Karpas-422 (cell line): ENCODE measurements at regions not wholly inside any gene's neighbourhood (a gene's known extent, or its start where the extent isn't known, plus 50 kb on each side); places are given as distances from the start of the nearest gene placed in this dataset.

ENCODE experiments used
- DNase-seq: peaks from one replicate; pipeline ENCODE4 v3.0.0-alpha.2; 2015
- H2AFZ ChIP-seq: fragments of 200-600 bp; sonication (generic); 2 replicates; pipeline ENCODE4 v1.6.1; 2014; ENCODE audit warnings: antibody characterized with exemption, low read length, mixed read lengths
- H3K27ac ChIP-seq: fragments of 200-600 bp; sonication (generic); 2 replicates; pipeline ENCODE4 v1.5.1; 2014; ENCODE audit warnings: mild to moderate bottlenecking, low read length, moderate library complexity
- H3K27me3 ChIP-seq: fragments of 200-600 bp; sonication (generic); 2 replicates; pipeline ENCODE4 v1.6.1; 2014; ENCODE audit warnings: low read length, mixed read lengths
- H3K36me3 ChIP-seq: fragments of 200-600 bp; sonication (generic); 2 replicates; pipeline ENCODE4 v1.6.1; 2014; ENCODE audit warnings: low read length, mixed read lengths; ENCODE audit not compliant: insufficient read depth
- H3K4me1 ChIP-seq: fragments of 200-600 bp; sonication (generic); 2 replicates; pipeline ENCODE4 v1.6.1; 2014; ENCODE audit warnings: mild to moderate bottlenecking, low read length, mixed read lengths
- H3K4me2 ChIP-seq: fragments of 200-600 bp; sonication (generic); 2 replicates; pipeline ENCODE4 v1.6.1; 2014; ENCODE audit warnings: low read length, low read depth, mild to moderate bottlenecking; ENCODE audit not compliant: poor library complexity, severe bottlenecking
- H3K4me3 ChIP-seq: fragments of 200-600 bp; sonication (generic); 2 replicates; pipeline ENCODE4 v1.5.1; 2014; ENCODE audit warnings: mild to moderate bottlenecking, antibody characterized with exemption, low read length, mixed read lengths
- H3K79me2 ChIP-seq: fragments of 200-600 bp; sonication (generic); 2 replicates; pipeline ENCODE4 v1.6.1; 2014; ENCODE audit warnings: mild to moderate bottlenecking, low read length, mixed read lengths
- H3K9ac ChIP-seq: fragments of 200-600 bp; sonication (generic); 2 replicates; pipeline ENCODE4 v1.6.0; 2014; ENCODE audit warnings: low read length
- H3K9me2 ChIP-seq: fragments of 200-600 bp; sonication (generic), shearing (Covaris generic); replicated peaks from 2 replicates; pipeline ENCODE4 v1.6.0; 2014; ENCODE audit warnings: mild to moderate bottlenecking, low read length, moderate library complexity; ENCODE audit not compliant: insufficient read depth
- H3K9me3 ChIP-seq: fragments of 300-700, 200-600 bp; sonication (generic); 2 replicates; pipeline ENCODE4 v1.6.1; 2014; ENCODE audit warnings: low read length, mixed read lengths
- H4K20me1 ChIP-seq: fragments of 200-600 bp; sonication (generic); 2 replicates; pipeline ENCODE4 v1.6.1; 2014; ENCODE audit warnings: mild to moderate bottlenecking, antibody characterized with exemption, low read length, low read depth; ENCODE audit not compliant: insufficient read depth

DNA sequence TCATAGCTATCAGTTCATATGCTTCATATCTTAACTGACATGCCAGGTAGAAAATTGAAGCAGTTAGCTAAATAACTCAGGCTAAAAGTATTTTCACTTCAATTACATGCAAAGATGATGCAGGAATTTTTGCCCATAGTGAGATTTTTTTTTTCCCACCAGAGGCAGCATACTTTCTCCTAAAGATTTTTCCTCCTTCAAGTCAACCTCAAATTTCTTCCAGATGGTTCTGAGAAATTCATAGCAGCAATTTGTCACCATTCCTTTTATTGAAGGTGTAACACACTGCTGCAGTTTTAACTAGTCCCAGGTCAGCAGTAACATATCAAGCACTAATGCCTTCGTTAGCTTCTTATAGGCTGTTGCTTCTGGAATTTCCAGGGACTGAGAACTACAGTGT is 141.9 kb downstream of the SUCLA2 start:
- H3K27ac ChIP-seq, result no peak overlapping the region
- no peaks in the 10 kb centered on the region for H4K20me1 ChIP-seq
- no peak overlapping the region for H3K4me3 ChIP-seq
- no peaks in the 10 kb centered on the region for H3K9me3 ChIP-seq
- no peaks in the 10 kb centered on the region for H3K79me2 ChIP-seq
- H2AFZ ChIP-seq, result no peak overlapping the region
- no peaks in the 10 kb centered on the region for H3K27me3 ChIP-seq
- no peaks in the 10 kb centered on the region for H3K4me1 ChIP-seq
- no peak overlapping the region for H3K4me2 ChIP-seq
- H3K9me2 ChIP-seq, result no peaks in the 10 kb centered on the region
- DNase-seq, result no peak
- H3K36me3 ChIP-seq, result no peaks in the 10 kb centered on the region
- no peak overlapping the region for H3K9ac ChIP-seq

DNA sequence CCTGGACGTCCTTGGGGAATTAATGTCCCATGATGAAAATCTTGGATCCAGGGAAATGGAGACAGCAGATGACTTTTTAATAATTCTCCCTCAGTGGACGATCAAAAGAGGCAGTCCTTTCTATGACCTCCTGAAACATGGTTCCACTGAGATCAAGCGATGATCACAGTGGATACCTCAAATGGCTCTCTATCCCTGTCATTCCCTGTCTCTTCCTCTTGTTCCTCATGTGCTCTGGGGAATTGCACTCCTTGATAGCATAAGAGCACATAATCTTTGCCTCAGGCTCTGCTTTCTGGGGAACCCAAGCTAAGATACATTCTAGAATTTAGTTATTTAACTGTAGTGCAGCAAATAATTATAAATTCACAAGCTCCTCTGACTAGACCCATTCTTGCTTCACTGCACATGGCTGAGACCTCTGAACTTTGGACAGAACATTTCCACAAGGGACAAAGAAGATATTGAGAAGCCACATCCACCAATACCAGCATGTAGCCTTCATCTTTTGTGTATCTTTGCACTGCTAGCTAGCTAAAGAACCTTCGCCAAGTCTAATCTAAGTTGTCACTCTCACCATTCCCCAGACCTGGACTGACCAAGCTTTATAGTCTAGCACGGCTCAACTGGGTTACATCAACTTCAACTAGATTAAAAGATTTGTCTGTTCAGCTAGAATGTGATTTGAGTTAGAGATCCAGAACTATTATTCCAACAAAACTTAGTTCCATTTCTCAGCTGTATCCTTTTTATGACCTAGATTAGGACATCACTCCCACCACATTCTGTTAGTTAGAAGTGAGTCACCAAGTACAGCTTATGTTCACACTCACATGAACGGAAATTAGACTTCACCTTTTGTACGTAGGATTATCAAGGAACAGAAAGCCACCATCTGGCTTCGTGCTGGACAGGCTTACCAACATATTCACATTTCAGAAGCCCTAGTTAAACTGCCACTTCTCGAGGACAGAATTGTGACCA is 142.7 kb downstream of the SUCLA2 start:
- Histone ChIP-seq H4K20me1 (no peaks in the 10 kb centered on the region), H3K9ac (no peak overlapping the region), H2AFZ (no peak overlapping the region), H3K79me2 (no peaks in the 10 kb centered on the region), H3K9me3 (no peaks in the 10 kb centered on the region), H3K27me3 (no peaks in the 10 kb centered on the region), H3K4me3 (no peak overlapping the region), H3K27ac (no peak overlapping the region), H3K36me3 (no peaks in the 10 kb centered on the region), H3K9me2 (no peaks in the 10 kb centered on the region), H3K4me1 (no peaks in the 10 kb centered on the region), H3K4me2 (no peak overlapping the region)
- no peak for DNase-seq

DNA sequence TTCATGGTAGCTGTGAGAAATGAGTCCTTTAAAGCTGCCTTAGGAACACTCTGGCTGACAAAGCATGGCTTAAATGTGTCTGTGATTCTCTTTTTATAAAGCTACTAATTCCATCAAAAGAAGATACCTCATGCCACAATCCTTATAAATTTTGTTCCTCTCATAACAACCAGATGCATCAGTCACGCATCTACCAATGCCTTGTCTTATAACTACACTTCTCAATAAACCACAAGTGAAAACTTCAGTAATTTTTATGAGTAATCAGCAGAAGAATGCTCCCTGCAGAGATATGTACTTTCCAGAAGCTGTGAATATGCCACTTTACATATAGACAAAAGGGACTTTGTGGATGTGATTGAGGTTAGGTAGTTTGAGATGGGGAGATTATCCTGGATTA is 147.8 kb downstream of the SUCLA2 start:
- H3K36me3 ChIP-seq, result no peaks in the 10 kb centered on the region
- no peak for DNase-seq
- H3K4me3 ChIP-seq, result no peak overlapping the region
- no peaks in the 10 kb centered on the region for H3K79me2 ChIP-seq
- no peaks in the 10 kb centered on the region for H3K9me3 ChIP-seq
- no peaks in the 10 kb centered on the region for H3K9me2 ChIP-seq
- no peaks in the 10 kb centered on the region for H4K20me1 ChIP-seq
- H3K9ac ChIP-seq, result no peak overlapping the region
- H3K27me3 ChIP-seq, result no peaks in the 10 kb centered on the region
- no peak overlapping the region for H3K4me2 ChIP-seq
- H2AFZ ChIP-seq, result no peak overlapping the region
- no peak overlapping the region for H3K27ac ChIP-seq
- no peaks in the 10 kb centered on the region for H3K4me1 ChIP-seq

- no peak overlapping the region for H3K9ac ChIP-seq
- H3K9me2 ChIP-seq, result no peaks in the 10 kb centered on the region
- H3K4me2 ChIP-seq, result no peak overlapping the region
- no peaks in the 10 kb centered on the region for H3K79me2 ChIP-seq
- H3K27ac ChIP-seq, result no peak overlapping the region
- H3K4me3 ChIP-seq, result no peak overlapping the region
- H3K9me3 ChIP-seq, result no peaks in the 10 kb centered on the region
- no peaks in the 10 kb centered on the region for H3K36me3 ChIP-seq
- no peak overlapping the region for H2AFZ ChIP-seq
- no peaks in the 10 kb centered on the region for H4K20me1 ChIP-seq
- H3K4me1 ChIP-seq, result no peaks in the 10 kb centered on the region
- H3K27me3 ChIP-seq, result no peaks in the 10 kb centered on the region
- no peak for DNase-seq
Observed at GRCh38 chr13:47846886-47847285, 154.2 kb downstream of the SUCLA2 start.

DNA sequence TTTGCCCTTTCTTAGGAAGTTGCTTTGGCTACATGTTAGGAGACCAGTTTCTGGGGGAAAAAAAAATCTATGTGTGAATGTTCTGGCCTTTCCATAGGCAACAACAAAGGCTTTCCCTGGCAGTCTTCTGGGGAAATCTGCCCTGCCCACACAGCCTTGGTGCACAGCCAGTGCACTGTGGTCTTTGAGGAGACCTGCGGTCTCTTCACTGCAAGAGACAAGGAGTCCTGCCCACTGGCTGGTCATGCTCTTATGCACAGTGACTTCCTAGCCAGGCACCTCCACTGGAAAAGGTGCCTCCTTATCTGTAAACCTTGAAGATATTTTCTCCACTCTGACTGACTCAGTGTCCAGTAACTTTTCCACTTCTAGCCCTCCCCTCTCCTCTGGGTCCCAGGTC is 155.1 kb downstream of the SUCLA2 start:
- H3K27ac ChIP-seq, result no peak overlapping the region
- no peak for DNase-seq
- H3K4me3 ChIP-seq, result no peak overlapping the region
- no peaks in the 10 kb centered on the region for H3K9me3 ChIP-seq
- H3K36me3 ChIP-seq, result no peaks in the 10 kb centered on the region
- no peaks in the 10 kb centered on the region for H4K20me1 ChIP-seq
- H3K9me2 ChIP-seq, result no peaks in the 10 kb centered on the region
- no peaks in the 10 kb centered on the region for H3K79me2 ChIP-seq
- no peaks in the 10 kb centered on the region for H3K27me3 ChIP-seq
- no peak overlapping the region for H2AFZ ChIP-seq
- no peak overlapping the region for H3K4me2 ChIP-seq
- H3K4me1 ChIP-seq, result no peaks in the 10 kb centered on the region
- H3K9ac ChIP-seq, result no peak overlapping the region

DNA sequence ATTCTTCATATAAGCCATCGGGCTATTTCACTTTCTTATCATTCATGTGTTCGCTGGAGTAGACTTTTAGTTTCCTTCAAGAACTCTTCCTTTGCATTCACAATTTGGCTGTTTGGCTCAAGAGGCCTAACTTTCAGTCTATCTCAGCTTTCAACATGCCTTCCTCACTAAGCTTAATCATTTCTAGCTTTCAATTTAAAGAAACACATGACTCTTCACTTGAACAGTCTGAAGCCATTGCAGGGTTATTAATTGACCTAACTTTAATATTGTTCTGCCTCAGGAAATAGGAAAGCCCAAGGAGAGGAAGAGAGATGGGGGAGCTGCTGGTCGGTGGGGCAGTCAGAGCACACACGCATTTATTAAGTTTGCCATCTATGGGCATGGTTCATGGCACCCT is 158.1 kb downstream of the SUCLA2 start:
- DNase-seq, result no peak
- H4K20me1 ChIP-seq, result no peaks in the 10 kb centered on the region
- H3K36me3 ChIP-seq, result no peaks in the 10 kb centered on the region
- H3K27me3 ChIP-seq, result no peaks in the 10 kb centered on the region
- H3K27ac ChIP-seq, result no peak overlapping the region
- no peak overlapping the region for H3K4me3 ChIP-seq
- H3K4me1 ChIP-seq, result no peaks in the 10 kb centered on the region
- no peaks in the 10 kb centered on the region for H3K9me3 ChIP-seq
- H3K79me2 ChIP-seq, result no peaks in the 10 kb centered on the region
- H3K9ac ChIP-seq, result no peak overlapping the region
- no peak overlapping the region for H3K4me2 ChIP-seq
- no peaks in the 10 kb centered on the region for H3K9me2 ChIP-seq
- no peak overlapping the region for H2AFZ ChIP-seq

DNA sequence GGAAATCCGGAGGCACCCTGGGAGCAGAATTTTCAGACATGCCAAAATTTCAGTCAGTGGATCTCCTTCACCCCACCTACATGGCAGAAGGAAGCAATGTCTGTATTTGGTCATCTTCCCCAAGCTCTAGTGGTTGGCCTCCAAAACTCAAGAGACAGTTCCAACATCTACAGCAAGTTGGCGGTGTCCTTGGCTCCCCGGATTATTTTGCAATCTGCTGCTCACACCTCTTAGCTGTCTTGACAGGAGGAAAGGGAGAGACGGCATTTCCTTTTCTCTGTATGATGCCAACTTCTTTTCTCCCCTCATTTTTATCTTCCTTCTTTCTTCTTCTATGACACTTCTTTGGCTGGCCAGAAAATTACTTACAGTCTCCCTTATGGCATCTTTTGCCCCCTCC is 159.9 kb downstream of the SUCLA2 start:
- Histone ChIP-seq H3K4me1 (peaks cover 5% of the 10 kb centered on the region), H3K27ac (no peak overlapping the region), H3K27me3 (no peaks in the 10 kb centered on the region), H3K79me2 (no peaks in the 10 kb centered on the region), H3K9me2 (no peaks in the 10 kb centered on the region), H3K4me3 (no peak overlapping the region), H3K36me3 (no peaks in the 10 kb centered on the region), H3K4me2 (no peak overlapping the region), H2AFZ (no peak overlapping the region), H3K9me3 (no peaks in the 10 kb centered on the region), H4K20me1 (no peaks in the 10 kb centered on the region), H3K9ac (no peak overlapping the region)
- DNase-seq, result no peak

- no peak overlapping the region for H3K9ac ChIP-seq
- no peaks in the 10 kb centered on the region for H3K27me3 ChIP-seq
- no peaks in the 10 kb centered on the region for H3K9me3 ChIP-seq
- no peak overlapping the region for H3K4me2 ChIP-seq
- DNase-seq, result no peak
- H3K79me2 ChIP-seq, result no peaks in the 10 kb centered on the region
- no peaks in the 10 kb centered on the region for H3K9me2 ChIP-seq
- no peak overlapping the region for H3K27ac ChIP-seq
- H3K4me1 ChIP-seq, result peaks cover 17% of the 10 kb centered on the region
- H4K20me1 ChIP-seq, result no peaks in the 10 kb centered on the region
- H2AFZ ChIP-seq, result no peak overlapping the region
- no peaks in the 10 kb centered on the region for H3K36me3 ChIP-seq
- H3K4me3 ChIP-seq, result no peak overlapping the region
Observed at GRCh38 chr13:47837906-47838305, 163.2 kb downstream of the SUCLA2 start.
